H1 (cell line): ENCODE measurements at regions not wholly inside any gene's neighbourhood (a gene's known extent, or its start where the extent isn't known, plus 50 kb on each side); places are given as distances from the start of the nearest gene placed in this dataset.

Experiments
- BCL11A ChIP-seq, 2 experiments: IDR thresholded peaks; one replicate each; pipeline ENCODE4 v1.6.1; 2011; ENCODE audit warnings: low read depth in 2 of 2, low read length in 2 of 2, mild to moderate bottlenecking in 2 of 2
- CHD7 ChIP-seq: fragments of 300-600 bp; sonication (generic); IDR thresholded peaks from 2 replicates; pipeline ENCODE4 v1.7.1; 2012; ENCODE audit warnings: low read length, moderate library complexity, mild to moderate bottlenecking, inconsistent platforms; ENCODE audit not compliant: insufficient replicate concordance
- NANOG ChIP-seq: IDR thresholded peaks from 2 replicates; pipeline ENCODE4 v1.6.1; 2011; ENCODE audit warnings: low read length, low read depth, mild to moderate bottlenecking, inconsistent platforms; ENCODE audit not compliant: insufficient read depth, poor library complexity, severe bottlenecking
- SIRT6 ChIP-seq: IDR thresholded peaks from one replicate; pipeline ENCODE4 v1.7.1; 2012; ENCODE audit warnings: low read length, inconsistent platforms
- YY1 ChIP-seq: IDR thresholded peaks from 2 replicates; pipeline ENCODE4 v1.6.1; 2011; ENCODE audit warnings: low read depth, mild to moderate bottlenecking, low read length
- ZNF274 ChIP-seq: IDR thresholded peaks from 2 replicates; pipeline ENCODE4 v1.7.0; 2012; ENCODE audit warnings: low read length, borderline replicate concordance; ENCODE audit errors: extremely low read depth

GRCh38 chr2:180456801-180457200, 449.7 kb upstream of the CWC22 start (continued):
- TF ChIP-seq CHD7 (no peak), NANOG (no peak), SIRT6 (no peak), YY1 (no peak), ZNF274 (no peak), BCL11A (IDR thresholded peaks at IDR 0.05; ENCODE audit: low read depth in 2 of 2, low read length in 2 of 2) (no peak)
